ENCODE measurements at regions not wholly inside any gene's neighbourhood (a gene's known extent, or its start where the extent isn't known, plus 50 kb on each side); places are given as distances from the start of the nearest gene placed in this dataset.

- Histone ChIP-seq H2BK15ac (ENCODE audit: low read depth, low read length) (no peak overlapping the region), H3K4me2 (ENCODE audit: low read depth, low read length) (no peak overlapping the region), H4K8ac (ENCODE audit: low read depth in 2 of 2, low read length in 2 of 2) (no peak overlapping the region), H2AK9ac (replicated peaks; ENCODE audit: low read depth, low read length, poor library complexity) (no peak overlapping the region), H2BK5ac (ENCODE audit: low read depth, low read length, poor library complexity, severe bottlenecking) (no peak overlapping the region), H3K9ac (ENCODE audit: low read depth, low read length) (no peak overlapping the region), H3K9me3 (ENCODE audit: control insufficient read depth, insufficient read depth, low read length) (peaks cover 25% of the 10 kb centered on the region), H3K4me1 (ENCODE audit: control insufficient read depth, insufficient read depth, low read length) (no peaks in the 10 kb centered on the region), H3K36me3 (ENCODE audit: control insufficient read depth, insufficient read depth, low read length) (no peaks in the 10 kb centered on the region), H3K9me1 (ENCODE audit: insufficient read depth, low read length) (no peaks in the 10 kb centered on the region), H3K14ac (replicated peaks; ENCODE audit: low read depth, low read length) (no peak overlapping the region), H2AFZ (replicated peaks; ENCODE audit: low read length, poor library complexity) (no peak overlapping the region), H3K79me1 (ENCODE audit: low read depth in 1 of 2, low read length in 2 of 2) (no peaks in the 10 kb centered on the region), H3K56ac (ENCODE audit: extremely low read depth, insufficient read depth, low read length) (no peak overlapping the region), H3K4ac (ENCODE audit: low read depth, low read length) (no peak overlapping the region), H2BK120ac (ENCODE audit: low read depth, low read length) (no peak overlapping the region), H2AK5ac (ENCODE audit: low read depth, low read length) (no peak overlapping the region), H2BK20ac (ENCODE audit: low read depth, low read length) (no peak overlapping the region), H4K5ac (ENCODE audit: low read depth, low read length) (no peak overlapping the region), H4K20me1 (ENCODE audit: insufficient read depth, low read length) (no peaks in the 10 kb centered on the region), H3K18ac (ENCODE audit: low read depth, low read length) (no peak overlapping the region), H3K23ac (ENCODE audit: low read depth, low read length) (no peak overlapping the region), H3K27me3 (ENCODE audit: control insufficient read depth, insufficient read depth, low read length) (no peaks in the 10 kb centered on the region), H3K4me3 (ENCODE audit: insufficient read depth, low read depth, low read length) (no peak overlapping the region), H3K27ac (ENCODE audit: insufficient read depth, low read length) (no peak overlapping the region), H4K91ac (ENCODE audit: insufficient read depth, low read depth, low read length) (no peak overlapping the region)
- POLR2A ChIA-PET (ENCODE audit: unreplicated experiment) = no interaction called here
- no CpG with 5 or more reads among the region's 4 CpGs for WGBS, 2 experiments (ENCODE audit: extremely low coverage in 2 of 2, insufficient read length in 1 of 2)
- intact Hi-C loops (cut with micrococcal nuclease) = no loop called here
- dilution Hi-C loops (cut with HindIII; ENCODE audit: low sequenced_read_pairs, unreplicated experiment) = no loop called here
- in situ Hi-C loops (cut with MboI; ENCODE audit: low sequenced_read_pairs) = no loop called here
- DNase-seq (no peak), ATAC-seq (ENCODE audit: low read depth) (no peak)
- no TSS peak for BruUV-seq (replicated peaks)
- CTCF ChIA-PET = no interaction called here
- no peak for TF ChIP-seq CHD1 (IDR thresholded peaks at IDR 0.05; ENCODE audit: low read depth, low read length)
- peak; percentile 79 for TF ChIP-seq MAFK (IDR thresholded peaks at IDR 0.05; ENCODE audit: low read depth, low read length)
Measured at GRCh38 chr13:81318231-81319019, 977.5 kb upstream of the SPRY2 start.

Measured in IMR-90 (cell line).